OCI-LY7 (cell line): ENCODE measurements at regions not wholly inside any gene's neighbourhood (a gene's known extent, or its start where the extent isn't known, plus 50 kb on each side); places are given as distances from the start of the nearest gene placed in this dataset.

Source experiments
- CTCF ChIP-seq: fragments of 200-600 bp; sonication (generic); conservative IDR thresholded peaks from 2 replicates; pipeline ENCODE4 v1.5.1; 2014; ENCODE audit warnings: mild to moderate bottlenecking, antibody characterized with exemption, low read length, moderate library complexity, mixed read lengths
- EZH2phosphoT487 ChIP-seq: fragments of 200-600 bp; sonication (generic); IDR thresholded peaks from 2 replicates; pipeline ENCODE4 v1.6.1; 2018; ENCODE audit warnings: low read depth, borderline replicate concordance, mild to moderate bottlenecking, mixed run types, antibody characterized with exemption, low read length, moderate library complexity, mixed read lengths

- TF ChIP-seq CTCF (no peak), EZH2phosphoT487 (no peak)
Measured at GRCh38 chr3:154734468-154734867, 304.5 kb upstream of the GPR149 start.
